Sigmoid colon (tissue), 6 donors: ENCODE measurements at regions not wholly inside any gene's neighbourhood (a gene's known extent, or its start where the extent isn't known, plus 50 kb on each side); places are given as distances from the start of the nearest gene placed in this dataset.

Experiments used
- DNase-seq: peaks from one replicate; pipeline ENCODE4 v3.0.0-alpha.2; 2019
- H3K27ac ChIP-seq, 4 donors: fragments of 200-600 bp; sonication (generic); one replicate each; pipeline ENCODE4 v1.5.1; 2016 to 2019; ENCODE audit warnings: mild to moderate bottlenecking in 1 of 4
- H3K27me3 ChIP-seq, 3 donors: fragments of 200-600 bp; sonication (generic); one replicate each; pipeline ENCODE4 v1.5.1; 2019; ENCODE audit warnings: mild to moderate bottlenecking in 1 of 3
- H3K36me3 ChIP-seq, 4 donors: fragments of 200-600 bp; sonication (generic); one replicate each; pipeline ENCODE4 v1.5.1; 2016 to 2019
- H3K4me1 ChIP-seq, 4 donors: fragments of 200-600 bp; sonication (generic); one replicate each; pipeline ENCODE4 v1.5.1; 2017 to 2019
- H3K4me3 ChIP-seq, 4 donors: fragments of 200-600 bp; sonication (generic); one replicate each; pipeline ENCODE4 v1.5.1; 2017 to 2019; ENCODE audit warnings: mild to moderate bottlenecking in 2 of 4, moderate library complexity in 1 of 4
- H3K9me3 ChIP-seq, 4 donors: fragments of 200-600 bp in 3 of 4; sonication (generic) in 3 of 4; one replicate each; pipeline versions ENCODE4 v1.5.1 to v1.6.1; 2013 to 2019
- CTCF ChIP-seq, 4 experiments: fragments of 450-650 bp in 3 of 4; fragments of 200-600 bp in 1 of 4; IDR thresholded peaks; one replicate each; pipeline ENCODE4 v1.5.1; 2016 to 2019; ENCODE audit warnings: antibody characterized with exemption in 4 of 4, mild to moderate bottlenecking in 3 of 4, moderate library complexity in 2 of 4
- EP300 ChIP-seq, 4 donors: sonication (generic); formaldehyde crosslinking; IDR thresholded peaks; one replicate each; pipeline ENCODE4 v1.6.1; 2017; ENCODE audit warnings: antibody characterized with exemption in 4 of 4
- POLR2A ChIP-seq, 2 donors: fragments of 450-650 bp; IDR thresholded peaks; one replicate each; pipeline ENCODE4 v1.6.1; 2016; ENCODE audit warnings: antibody characterized with exemption in 2 of 2, mild to moderate bottlenecking in 2 of 2, moderate library complexity in 2 of 2
- POLR2AphosphoS5 ChIP-seq, 4 donors: sonication (generic); formaldehyde crosslinking; IDR thresholded peaks; one replicate each; pipeline ENCODE4 v1.6.1; 2017; ENCODE audit warnings: antibody characterized with exemption in 4 of 4
- WGBS, 2 donors: extraction: QIAGEN DNeasy Blood & Tissue Kit; methylation state at CpG; one replicate each; pipeline ENCODE4 v1.1.7; 2013; 5-methylcytosine and 5-hydroxymethylcytosine counted together
- intact Hi-C: fragments of 100-400 bp; cut with DNase I; formaldehyde crosslinking; loops from one replicate; pipeline ENCODE4 v1.15.1; 2023
- donor health status: healthy with polysubstance abuse.
- donor health status: healthy.

- DNase-seq: no peak
- no peak overlapping the region for H3K27ac ChIP-seq
- no peaks in the 10 kb centered on the region for H3K4me1 ChIP-seq
- TF ChIP-seq EP300 (IDR thresholded peaks at IDR 0.05) (no peak), POLR2AphosphoS5 (IDR thresholded peaks at IDR 0.05) (no peak), POLR2A (IDR thresholded peaks at IDR 0.05) (no peak), CTCF (IDR thresholded peaks at IDR 0.05) (no peak)
- H3K36me3 ChIP-seq: no peaks in the 10 kb centered on the region
- H3K4me3 ChIP-seq: no peak overlapping the region
- 69 to 76% methylated on average over 4 of the region's 4 CpGs for WGBS, 2 donors
- H3K9me3 ChIP-seq: no peaks in the 10 kb centered on the region
- H3K27me3 ChIP-seq: no peaks in the 10 kb centered on the region
- intact Hi-C loops: no loop called here
Measured at GRCh38 chr2:164187121-164187520, 434.2 kb downstream of the GRB14 start.

- Histone ChIP-seq H3K27me3 (no peaks in the 10 kb centered on the region), H3K4me1 (no peaks in the 10 kb centered on the region), H3K36me3 (no peaks in the 10 kb centered on the region), H3K9me3 (no peaks in the 10 kb centered on the region), H3K27ac (no peak overlapping the region), H3K4me3 (no peak overlapping the region)
- intact Hi-C loops: no loop called here
- TF ChIP-seq POLR2AphosphoS5 (IDR thresholded peaks at IDR 0.05) (no peak), EP300 (IDR thresholded peaks at IDR 0.05) (no peak), CTCF (IDR thresholded peaks at IDR 0.05) (no peak), POLR2A (IDR thresholded peaks at IDR 0.05) (no peak)
- no peak for DNase-seq
- WGBS, 2 donors: 82 to 88% methylated on average over 6 of the region's 6 CpGs
Measured at GRCh38 chr2:164186591-164186990, 434.7 kb downstream of the GRB14 start.

GRCh38 chr2:164182116-164182627 lies 439.1 kb downstream of the GRB14 start:
- H3K27ac ChIP-seq: no peak overlapping the region
- H3K36me3 ChIP-seq: no peaks in the 10 kb centered on the region
- H3K27me3 ChIP-seq: no peaks in the 10 kb centered on the region
- DNase-seq: no peak
- TF ChIP-seq POLR2A (IDR thresholded peaks at IDR 0.05) (no peak), POLR2AphosphoS5 (IDR thresholded peaks at IDR 0.05) (no peak), EP300 (IDR thresholded peaks at IDR 0.05) (no peak), CTCF (IDR thresholded peaks at IDR 0.05) (no peak)
- WGBS, 2 donors: 41 to 52% methylated on average over 5 of the region's 5 CpGs
- intact Hi-C loops: no loop called here
- H3K9me3 ChIP-seq: no peaks in the 10 kb centered on the region
- no peaks in the 10 kb centered on the region for H3K4me1 ChIP-seq
- H3K4me3 ChIP-seq: no peak overlapping the region

GRCh38 chr2:164178835-164179465 lies 442.3 kb downstream of the GRB14 start:
- DNase-seq: no peak
- Histone ChIP-seq H3K4me3 (no peak overlapping the region), H3K9me3 (peaks cover 0 to 5% (median 3%) of the 10 kb centered on the region in 4 donors), H3K4me1 (no peaks in the 10 kb centered on the region), H3K27me3 (no peaks in the 10 kb centered on the region), H3K36me3 (no peaks in the 10 kb centered on the region), H3K27ac (no peak overlapping the region)
- TF ChIP-seq POLR2AphosphoS5 (IDR thresholded peaks at IDR 0.05) (no peak), CTCF (IDR thresholded peaks at IDR 0.05) (no peak), EP300 (IDR thresholded peaks at IDR 0.05) (no peak), POLR2A (IDR thresholded peaks at IDR 0.05) (no peak)
- intact Hi-C loops: no loop called here
- 50 to 75% methylated on average over 3 of the region's 3 CpGs for WGBS, 2 donors

GRCh38 chr2:164164602-164165001 lies 428.8 kb upstream of the FIGN start:
- Histone ChIP-seq H3K36me3 (no peaks in the 10 kb centered on the region), H3K27ac (no peak overlapping the region), H3K4me3 (no peak overlapping the region), H3K4me1 (no peaks in the 10 kb centered on the region), H3K9me3 (peaks cover 0 to 2% (median 0%) of the 10 kb centered on the region in 4 donors), H3K27me3 (no peaks in the 10 kb centered on the region)
- intact Hi-C loops: no loop called here
- TF ChIP-seq CTCF (IDR thresholded peaks at IDR 0.05): no peak
- no peak for DNase-seq
- WGBS, 2 donors: 94 to 95% methylated on average over 8 of the region's 8 CpGs
